Subcutaneous abdominal adipose tissue (tissue), 5 donors: ENCODE measurements at regions not wholly inside any gene's neighbourhood (a gene's known extent, or its start where the extent isn't known, plus 50 kb on each side); places are given as distances from the start of the nearest gene placed in this dataset.

ENCODE experiments used
- H3K27ac ChIP-seq: one replicate; pipeline ENCODE4 v1.7.0; 2013; ENCODE audit warnings: low read depth, mild to moderate bottlenecking, inconsistent platforms, low read length, moderate library complexity
- H3K27me3 ChIP-seq, 5 donors: one replicate each; pipeline ENCODE4 v1.7.0; 2013; ENCODE audit warnings: low read length in 5 of 5, inconsistent platforms in 1 of 5; ENCODE audit not compliant: control insufficient read depth in 5 of 5, insufficient read depth in 4 of 5
- H3K36me3 ChIP-seq, 5 donors: one replicate each; pipeline ENCODE4 v1.7.0; 2013; ENCODE audit warnings: low read length in 5 of 5; ENCODE audit not compliant: control insufficient read depth in 5 of 5, insufficient read depth in 5 of 5
- H3K4me1 ChIP-seq, 5 donors: one replicate each; pipeline ENCODE4 v1.7.0; 2013; ENCODE audit warnings: low read length in 5 of 5, mild to moderate bottlenecking in 3 of 5, moderate library complexity in 1 of 5; ENCODE audit not compliant: control insufficient read depth in 5 of 5, insufficient read depth in 5 of 5
- H3K4me3 ChIP-seq, 5 donors: one replicate each; pipeline ENCODE4 v1.7.0; 2013; ENCODE audit warnings: low read length in 5 of 5, low read depth in 1 of 5
- H3K9ac ChIP-seq, 5 donors: one replicate each; pipeline ENCODE4 v1.7.0; 2013; ENCODE audit warnings: low read length in 5 of 5, mild to moderate bottlenecking in 4 of 5, moderate library complexity in 3 of 5
- H3K9me3 ChIP-seq, 5 donors: one replicate each; pipeline ENCODE4 v1.7.0; 2013; ENCODE audit warnings: low read length in 5 of 5; ENCODE audit not compliant: control insufficient read depth in 5 of 5
- donor health status: healthy.
- donor health status: healthy.
- donor health status: healthy.
- donor health status: healthy.
- donor health status: healthy.

DNA sequence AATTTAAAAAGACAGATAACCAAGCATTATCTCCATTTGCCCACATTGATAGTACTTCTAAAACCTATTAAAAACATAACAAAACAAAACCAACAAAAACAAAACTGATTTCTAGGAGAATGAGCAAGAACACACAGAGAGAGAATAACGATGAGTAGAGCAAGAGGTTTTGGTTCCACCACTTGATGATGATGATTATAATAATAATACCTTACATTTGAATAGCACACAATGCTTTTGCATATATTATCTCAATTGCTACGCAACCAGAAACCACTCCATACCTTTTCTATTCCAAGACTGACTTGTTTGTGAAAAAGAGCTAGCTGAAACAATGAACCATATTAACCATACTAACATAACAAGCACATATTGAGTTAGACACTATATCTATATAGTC lies 1090.9 kb downstream of the SH3BGRL start:
- peaks cover 0 to 4% (median 0%) of the 10 kb centered on the region in 5 donors for H3K9me3 ChIP-seq
- no peaks in the 10 kb centered on the region for H3K36me3 ChIP-seq
- no peak overlapping the region for H3K9ac ChIP-seq
- H3K4me3 ChIP-seq: no peak overlapping the region
- peaks cover 0 to 6% (median 3%) of the 10 kb centered on the region in 5 donors for H3K27me3 ChIP-seq
- no peak overlapping the region for H3K27ac ChIP-seq
- H3K4me1 ChIP-seq: no peaks in the 10 kb centered on the region

DNA sequence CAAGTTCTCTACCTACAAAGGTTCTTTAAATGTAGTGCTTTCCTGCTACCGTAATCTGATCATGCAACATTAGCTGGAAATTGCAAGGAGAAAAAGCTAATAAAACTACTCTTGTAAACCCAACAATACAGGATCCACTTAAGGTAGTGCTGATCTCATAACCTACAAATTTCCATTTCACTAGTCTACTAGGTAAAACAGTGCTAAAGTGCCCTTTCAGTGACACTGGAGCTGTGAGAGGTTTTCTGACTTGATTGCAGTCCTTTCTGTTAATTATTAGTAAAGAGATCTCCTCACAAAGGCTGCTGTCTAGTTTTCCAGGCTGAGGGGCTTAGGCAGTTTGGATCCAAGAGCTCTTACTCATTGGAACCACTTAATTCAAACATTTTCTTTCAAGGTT lies 1118.7 kb downstream of the SH3BGRL start:
- H3K27ac ChIP-seq: no peak overlapping the region
- no peaks in the 10 kb centered on the region for H3K36me3 ChIP-seq
- H3K4me1 ChIP-seq: no peaks in the 10 kb centered on the region
- H3K9me3 ChIP-seq: no peaks in the 10 kb centered on the region
- H3K27me3 ChIP-seq: no peaks in the 10 kb centered on the region
- no peak overlapping the region for H3K9ac ChIP-seq
- H3K4me3 ChIP-seq: no peak overlapping the region

DNA sequence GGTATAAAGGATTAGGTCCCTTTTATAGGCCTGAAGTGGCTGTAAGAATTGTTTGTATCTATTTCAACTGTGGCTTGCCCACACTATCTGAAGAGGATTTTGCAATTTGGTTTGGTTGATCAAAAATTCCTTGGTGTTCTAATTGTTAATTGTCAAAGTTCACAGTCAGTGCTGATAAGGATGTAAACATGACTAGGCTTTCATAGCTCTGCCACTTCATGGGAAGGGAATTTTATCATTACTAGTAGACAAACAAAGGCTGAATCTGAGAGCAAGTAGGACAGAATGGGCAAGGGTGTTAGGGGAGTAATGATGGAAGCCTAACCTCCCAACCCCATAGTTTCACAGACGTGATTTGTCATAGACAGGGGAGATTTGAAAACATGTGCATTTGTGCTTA lies 1131.7 kb downstream of the SH3BGRL start:
- Histone ChIP-seq H3K4me3 (no peak overlapping the region), H3K27ac (no peak overlapping the region), H3K9ac (no peak overlapping the region), H3K4me1 (no peaks in the 10 kb centered on the region), H3K27me3 (peaks cover 0 to 3% (median 0%) of the 10 kb centered on the region in 5 donors), H3K36me3 (no peaks in the 10 kb centered on the region), H3K9me3 (no peaks in the 10 kb centered on the region)

DNA sequence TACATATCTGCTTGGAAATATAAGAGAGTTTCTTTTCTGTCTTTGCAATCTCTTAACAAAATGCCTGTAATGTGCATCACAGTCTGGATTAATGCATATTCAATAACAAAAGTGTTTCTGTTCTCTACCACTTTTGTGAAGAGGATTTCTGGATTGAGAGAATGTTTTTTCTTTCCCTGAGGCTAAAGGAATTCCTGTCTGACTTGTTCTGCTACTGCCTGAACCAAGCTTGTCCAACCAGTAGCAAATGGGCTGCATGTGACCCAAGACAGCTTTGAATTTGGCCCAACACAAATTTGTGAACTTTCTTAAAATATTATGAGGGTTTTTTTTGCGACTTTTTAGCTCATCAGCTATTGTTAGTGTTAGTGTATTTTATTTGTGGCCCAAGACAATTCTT lies 1133.9 kb downstream of the SH3BGRL start:
- Histone ChIP-seq H3K27me3 (no peaks in the 10 kb centered on the region), H3K27ac (no peak overlapping the region)

DNA sequence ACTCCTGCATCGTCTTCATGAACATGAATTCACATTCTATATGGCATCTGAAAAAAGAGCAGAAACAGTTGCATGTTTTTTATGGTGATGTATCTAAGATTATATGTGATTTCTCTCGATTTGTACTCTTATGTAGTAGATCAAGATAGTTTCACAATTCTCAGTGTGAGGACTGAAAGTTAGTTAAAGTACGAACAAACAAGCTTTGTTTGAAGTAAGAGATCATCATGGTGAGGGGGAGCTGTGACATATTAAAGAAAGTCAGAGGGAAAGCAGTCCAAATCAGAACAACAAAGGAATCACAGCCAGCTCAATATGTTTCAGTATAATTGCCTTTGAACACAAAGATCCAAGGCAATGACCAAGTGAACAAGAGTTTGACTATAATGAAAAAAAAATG lies 1140.6 kb downstream of the SH3BGRL start:
- Histone ChIP-seq H3K36me3 (no peaks in the 10 kb centered on the region), H3K9me3 (no peaks in the 10 kb centered on the region), H3K27ac (no peak overlapping the region), H3K27me3 (peaks cover 0 to 1% (median 0%) of the 10 kb centered on the region in 5 donors), H3K4me3 (no peak overlapping the region), H3K9ac (no peak overlapping the region), H3K4me1 (no peaks in the 10 kb centered on the region)

More for the DNA sequence above, 1133.9 kb downstream of the SH3BGRL start:
- H3K36me3 ChIP-seq: no peaks in the 10 kb centered on the region
- H3K9me3 ChIP-seq: no peaks in the 10 kb centered on the region
- H3K9ac ChIP-seq: no peak overlapping the region
- no peaks in the 10 kb centered on the region for H3K4me1 ChIP-seq
- H3K4me3 ChIP-seq: no peak overlapping the region

DNA sequence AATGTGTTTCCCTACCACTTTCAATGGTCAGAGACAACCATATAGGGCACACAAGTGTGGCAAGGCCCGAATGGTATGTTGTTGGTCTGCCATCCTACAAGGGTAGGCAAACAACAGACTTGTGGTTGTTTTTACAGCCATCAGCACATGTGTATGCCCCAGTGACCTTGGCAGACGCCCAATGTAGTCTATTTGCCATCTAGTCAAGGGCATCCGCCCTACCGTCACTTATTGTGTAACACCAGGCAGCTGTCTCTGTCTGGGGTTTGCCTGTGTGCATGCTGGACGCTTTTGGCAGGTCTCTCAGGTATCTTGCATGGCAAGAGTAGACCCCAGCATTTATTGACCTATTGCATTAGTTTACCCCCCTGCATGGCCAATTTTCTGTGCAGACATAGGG lies 1145.5 kb upstream of the POU3F4 start:
- no peaks in the 10 kb centered on the region for H3K4me1 ChIP-seq
- H3K36me3 ChIP-seq: no peaks in the 10 kb centered on the region

DNA sequence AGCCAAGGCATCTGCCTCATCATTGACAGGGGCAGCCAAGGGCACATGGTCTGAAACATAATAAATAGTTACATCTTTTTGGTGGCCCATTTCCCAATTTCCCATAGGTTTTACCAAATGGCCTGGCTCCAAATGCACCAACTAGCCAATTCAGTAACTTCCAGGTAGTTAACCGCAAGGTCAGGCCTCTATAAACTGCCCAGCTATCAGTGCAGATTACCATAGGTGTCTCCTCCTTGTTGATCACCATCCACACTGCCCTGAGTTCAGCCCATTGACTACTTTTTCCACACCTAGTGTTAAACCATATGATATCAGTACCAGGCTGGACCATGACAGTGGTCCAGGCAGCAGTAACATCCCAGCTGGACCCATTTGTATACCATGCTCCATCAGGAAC lies 1145.1 kb upstream of the POU3F4 start:
- peaks cover 0 to 4% (median 0%) of the 10 kb centered on the region in 5 donors for H3K9me3 ChIP-seq
- no peaks in the 10 kb centered on the region for H3K36me3 ChIP-seq
- H3K4me1 ChIP-seq: no peaks in the 10 kb centered on the region
- H3K9ac ChIP-seq: no peak overlapping the region
- H3K4me3 ChIP-seq: no peak overlapping the region
- H3K27me3 ChIP-seq: no peaks in the 10 kb centered on the region
- no peak overlapping the region for H3K27ac ChIP-seq

More for the DNA sequence above, 1145.5 kb upstream of the POU3F4 start:
- Histone ChIP-seq H3K27ac (no peak overlapping the region), H3K27me3 (no peaks in the 10 kb centered on the region), H3K4me3 (no peak overlapping the region), H3K9me3 (peaks cover 0 to 4% (median 0%) of the 10 kb centered on the region in 5 donors), H3K9ac (no peak overlapping the region)

DNA sequence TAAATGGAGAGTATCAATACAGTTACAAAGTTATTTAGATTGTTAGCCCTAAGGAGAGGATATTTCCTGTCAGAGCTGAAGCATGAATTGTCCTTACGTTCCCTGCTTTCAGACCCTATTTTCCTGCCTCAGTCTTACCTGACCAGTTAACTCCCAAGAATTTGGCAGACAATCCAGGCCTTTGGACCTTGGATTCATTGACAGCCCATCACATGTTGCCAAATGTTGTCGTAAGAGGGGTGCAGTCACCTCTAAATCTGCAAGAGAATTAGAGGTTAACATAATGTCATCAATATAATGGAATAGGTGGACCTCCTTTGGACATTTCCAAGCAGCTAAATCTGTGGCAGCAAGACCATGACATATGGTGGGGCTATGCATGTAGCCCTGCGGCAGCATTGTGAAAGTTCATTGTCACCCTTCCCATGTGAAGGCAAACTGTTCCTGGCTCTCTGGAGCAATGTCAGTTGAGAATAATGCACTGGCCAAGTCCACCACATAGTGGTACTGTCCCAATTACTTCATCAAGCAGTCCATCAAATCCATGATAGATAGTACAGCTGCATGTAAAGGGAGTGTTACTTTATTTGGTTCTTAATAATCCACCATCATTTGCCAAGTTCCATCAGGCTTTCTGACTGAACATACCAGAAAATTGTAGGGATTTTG lies 1137.0 kb upstream of the POU3F4 start:
- Histone ChIP-seq H3K9ac (no peak overlapping the region), H3K4me1 (no peaks in the 10 kb centered on the region)

DNA sequence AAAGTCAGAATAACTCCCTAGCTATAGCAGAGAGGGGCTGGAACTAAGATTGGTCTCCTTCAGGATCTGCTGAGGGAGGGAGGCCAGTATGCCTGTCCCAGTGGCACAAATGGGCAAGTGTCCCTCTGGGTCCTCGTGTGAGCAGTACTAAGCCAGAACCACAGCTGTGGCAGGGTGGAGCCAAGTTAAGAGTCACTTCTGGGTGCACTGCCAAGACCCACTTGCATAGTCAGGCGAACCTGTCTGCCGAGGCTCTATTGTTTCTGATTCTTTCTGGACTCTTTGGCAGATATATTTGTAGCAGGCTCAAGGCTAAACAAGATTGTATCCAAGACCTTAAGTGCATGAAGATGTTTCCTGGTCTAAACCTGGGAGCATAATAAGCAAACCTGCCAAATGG lies 1123.7 kb upstream of the POU3F4 start:
- H3K4me1 ChIP-seq: no peaks in the 10 kb centered on the region
- no peak overlapping the region for H3K4me3 ChIP-seq
- no peaks in the 10 kb centered on the region for H3K36me3 ChIP-seq
- peaks cover 0 to 13% (median 7%) of the 10 kb centered on the region in 5 donors for H3K27me3 ChIP-seq
- no peak overlapping the region for H3K27ac ChIP-seq
- no peak overlapping the region for H3K9ac ChIP-seq
- H3K9me3 ChIP-seq: peaks cover 0 to 2% (median 0%) of the 10 kb centered on the region in 5 donors

More for the DNA sequence above, 1137.0 kb upstream of the POU3F4 start:
- Histone ChIP-seq H3K27ac (no peak overlapping the region), H3K36me3 (no peaks in the 10 kb centered on the region), H3K27me3 (peaks cover 0 to 14% (median 6%) of the 10 kb centered on the region in 5 donors), H3K4me3 (no peak overlapping the region), H3K9me3 (no peaks in the 10 kb centered on the region)

DNA sequence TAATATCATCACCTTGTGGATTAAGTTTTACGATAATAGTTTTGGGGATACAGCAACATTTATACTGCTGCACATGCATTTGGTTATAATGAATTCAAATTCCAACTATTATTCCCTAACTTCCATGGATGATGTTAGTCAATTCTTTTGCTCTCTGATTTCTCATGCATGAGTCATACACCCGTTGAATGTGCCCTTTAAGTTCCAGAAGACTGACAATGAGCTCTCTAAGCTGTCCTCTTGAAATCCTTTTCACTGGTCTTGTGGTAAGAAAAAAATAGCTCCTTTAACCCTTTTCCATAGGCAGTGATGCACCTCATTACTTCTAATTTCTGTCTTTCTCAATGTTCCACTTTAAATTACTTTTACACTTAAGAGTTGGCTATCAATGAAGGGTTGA lies 1095.2 kb upstream of the POU3F4 start:
- no peaks in the 10 kb centered on the region for H3K36me3 ChIP-seq
- no peak overlapping the region for H3K9ac ChIP-seq
- H3K27me3 ChIP-seq: peaks cover 3 to 4% (median 3%) of the 10 kb centered on the region in 5 donors
- H3K27ac ChIP-seq: no peak overlapping the region
- peaks cover 0 to 2% (median 0%) of the 10 kb centered on the region in 5 donors for H3K9me3 ChIP-seq
- H3K4me3 ChIP-seq: no peak overlapping the region
- no peaks in the 10 kb centered on the region for H3K4me1 ChIP-seq
